ENCODE measurements at regions not wholly inside any gene's neighbourhood (a gene's known extent, or its start where the extent isn't known, plus 50 kb on each side); places are given as distances from the start of the nearest gene placed in this dataset.

DNA sequence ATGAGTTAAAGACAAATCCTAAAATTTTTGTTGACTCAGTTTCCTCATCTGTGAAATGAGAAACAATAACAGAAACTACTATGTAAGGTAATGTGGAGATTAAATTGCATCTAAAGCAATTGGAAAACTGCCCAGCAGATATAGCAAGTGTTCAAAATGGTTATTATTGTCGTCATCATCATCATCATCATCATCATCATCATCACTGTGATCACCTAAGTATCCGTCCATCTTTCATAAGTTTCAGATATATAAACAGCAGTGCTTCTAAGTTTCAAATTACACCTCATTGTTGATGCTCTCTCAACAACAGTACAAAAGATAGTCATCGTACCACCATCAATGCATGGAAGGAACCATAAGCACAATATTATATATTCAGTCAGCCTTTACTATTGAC lies 379.9 kb downstream of the PDGFC start:
- TF ChIP-seq, protein P1, sequence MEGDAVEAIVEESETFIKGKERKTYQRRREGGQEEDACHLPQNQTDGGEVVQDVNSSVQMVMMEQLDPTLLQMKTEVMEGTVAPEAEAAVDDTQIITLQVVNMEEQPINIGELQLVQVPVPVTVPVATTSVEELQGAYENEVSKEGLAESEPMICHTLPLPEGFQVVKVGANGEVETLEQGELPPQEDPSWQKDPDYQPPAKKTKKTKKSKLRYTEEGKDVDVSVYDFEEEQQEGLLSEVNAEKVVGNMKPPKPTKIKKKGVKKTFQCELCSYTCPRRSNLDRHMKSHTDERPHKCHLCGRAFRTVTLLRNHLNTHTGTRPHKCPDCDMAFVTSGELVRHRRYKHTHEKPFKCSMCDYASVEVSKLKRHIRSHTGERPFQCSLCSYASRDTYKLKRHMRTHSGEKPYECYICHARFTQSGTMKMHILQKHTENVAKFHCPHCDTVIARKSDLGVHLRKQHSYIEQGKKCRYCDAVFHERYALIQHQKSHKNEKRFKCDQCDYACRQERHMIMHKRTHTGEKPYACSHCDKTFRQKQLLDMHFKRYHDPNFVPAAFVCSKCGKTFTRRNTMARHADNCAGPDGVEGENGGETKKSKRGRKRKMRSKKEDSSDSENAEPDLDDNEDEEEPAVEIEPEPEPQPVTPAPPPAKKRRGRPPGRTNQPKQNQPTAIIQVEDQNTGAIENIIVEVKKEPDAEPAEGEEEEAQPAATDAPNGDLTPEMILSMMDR (IDR thresholded peaks at IDR 0.05): no peak
- no peak for TF ChIP-seq POLR2A (IDR thresholded peaks at IDR 0.05)
